Astrocyte (in vitro differentiated cells and primary cell): ENCODE measurements at regions not wholly inside any gene's neighbourhood (a gene's known extent, or its start where the extent isn't known, plus 50 kb on each side); places are given as distances from the start of the nearest gene placed in this dataset.

ENCODE experiments used
- DNase-seq: peaks from one replicate; pipeline ENCODE4 v3.0.0-alpha.2; 2010; ENCODE audit warnings: low read depth
- FAIRE-seq: peaks from 2 replicates; lab custom pipeline; 2011; peaks lifted over from hg19 to GRCh38; lab: Jason Lieb, UNC
- H2AFZ ChIP-seq: 2 replicates; pipeline ENCODE4 v1.6.0; 2012; ENCODE audit warnings: low read depth, low read length, inconsistent platforms
- H3K27ac ChIP-seq: 2 replicates; pipeline ENCODE4 v1.5.1; 2011; ENCODE audit warnings: low read depth, low read length, inconsistent platforms
- H3K27me3 ChIP-seq: 2 replicates; pipeline ENCODE4 v1.6.0; 2011; ENCODE audit warnings: low read length, inconsistent platforms; ENCODE audit not compliant: insufficient read depth
- H3K36me3 ChIP-seq: 2 replicates; pipeline ENCODE4 v1.5.1; 2011; ENCODE audit warnings: low read length, inconsistent platforms; ENCODE audit not compliant: insufficient read depth
- H3K4me1 ChIP-seq: 2 replicates; pipeline ENCODE4 v1.5.1; 2011; ENCODE audit warnings: low read length, inconsistent platforms; ENCODE audit not compliant: insufficient read depth
- H3K4me2 ChIP-seq: 2 replicates; pipeline ENCODE4 v1.6.0; 2012; ENCODE audit warnings: low read length, inconsistent platforms
- H3K4me3 ChIP-seq: 2 replicates; pipeline ENCODE4 v1.5.1; 2011; ENCODE audit warnings: low read depth, mild to moderate bottlenecking, low read length, inconsistent platforms; ENCODE audit not compliant: insufficient read depth
- H3K79me2 ChIP-seq: 2 replicates; pipeline ENCODE4 v1.6.0; 2012; ENCODE audit warnings: mild to moderate bottlenecking, low read length, inconsistent platforms; ENCODE audit not compliant: insufficient read depth
- H3K9ac ChIP-seq: 2 replicates; pipeline ENCODE4 v1.6.0; 2012; ENCODE audit warnings: mild to moderate bottlenecking, low read length, inconsistent platforms
- H3K9me3 ChIP-seq: 2 replicates; pipeline ENCODE4 v1.5.1; 2012; ENCODE audit warnings: low read depth, mild to moderate bottlenecking, low read length, inconsistent platforms; ENCODE audit not compliant: insufficient read depth
- H4K20me1 ChIP-seq: 2 replicates; pipeline ENCODE4 v1.6.0; 2012; ENCODE audit warnings: low read length, inconsistent platforms; ENCODE audit not compliant: insufficient read depth
- H3K27ac Mint-ChIP-seq: one replicate; pipeline ENCODE4 v1.8.0; 2021; ENCODE audit warnings: mild to moderate bottlenecking, mixed read lengths; ENCODE audit not compliant: unreplicated experiment
- H3K27me3 Mint-ChIP-seq: one replicate; pipeline ENCODE4 v1.8.0; 2021; ENCODE audit warnings: low read depth, mixed read lengths; ENCODE audit not compliant: unreplicated experiment
- H3K36me3 Mint-ChIP-seq: one replicate; pipeline ENCODE4 v1.8.0; 2021; ENCODE audit warnings: low read depth, mixed read lengths; ENCODE audit not compliant: unreplicated experiment
- H3K4me1 Mint-ChIP-seq: one replicate; pipeline ENCODE4 v1.8.0; 2021; ENCODE audit warnings: low read depth, mixed read lengths; ENCODE audit not compliant: unreplicated experiment
- H3K4me3 Mint-ChIP-seq: one replicate; pipeline ENCODE4 v1.8.0; 2021; ENCODE audit warnings: mild to moderate bottlenecking, moderate library complexity, mixed read lengths; ENCODE audit not compliant: unreplicated experiment
- H3K9me3 Mint-ChIP-seq: one replicate; pipeline ENCODE4 v1.8.0; 2021; ENCODE audit warnings: mild to moderate bottlenecking, mixed read lengths; ENCODE audit not compliant: unreplicated experiment
- EZH2 ChIP-seq: IDR thresholded peaks from 2 replicates; pipeline ENCODE4 v1.6.1; 2012; ENCODE audit warnings: mild to moderate bottlenecking, low read length, inconsistent platforms; ENCODE audit not compliant: insufficient read depth
- TF ChIP-seq, protein P1 (sequence below): IDR thresholded peaks from 2 replicates; pipeline ENCODE4 v1.5.1; 2011; ENCODE audit warnings: low read depth, mild to moderate bottlenecking, inconsistent platforms, low read length, moderate library complexity; ENCODE audit not compliant: insufficient read depth

- H3K36me3 ChIP-seq = no peaks in the 10 kb centered on the region
Measured at GRCh38 chr5:174355995-174356394, 310.5 kb downstream of the NSG2 start.

DNA sequence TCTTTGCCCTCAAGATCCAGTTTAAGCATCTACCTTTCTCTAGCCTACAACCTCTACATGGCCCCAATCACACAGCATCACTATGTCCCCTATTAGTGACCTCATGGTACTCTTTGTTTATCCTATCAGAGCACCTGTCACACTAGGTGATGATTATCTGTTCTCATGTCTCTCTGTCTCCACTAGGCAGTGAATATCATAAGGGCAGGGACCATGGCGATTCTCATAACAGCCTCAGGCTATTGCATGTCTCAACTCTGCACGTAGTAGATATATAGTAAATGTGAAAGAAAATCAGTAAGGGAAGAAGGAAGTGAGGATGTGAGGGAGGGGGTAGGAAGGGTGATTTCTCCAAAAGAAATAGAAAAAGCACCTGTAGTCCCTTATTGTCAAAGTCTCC is 311.0 kb downstream of the NSG2 start:
- H4K20me1 ChIP-seq = no peaks in the 10 kb centered on the region
- Mint-ChIP-seq H3K4me3 (no peak overlapping the region), H3K27ac (no peak overlapping the region), H3K9me3 (peaks cover 7% of the 10 kb centered on the region), H3K4me1 (peaks cover 3% of the 10 kb centered on the region), H3K27me3 (peaks cover 18% of the 10 kb centered on the region), H3K36me3 (no peaks in the 10 kb centered on the region)
- no peaks in the 10 kb centered on the region for H3K79me2 ChIP-seq
- H3K4me1 ChIP-seq = no peaks in the 10 kb centered on the region
- DNase-seq (no peak), FAIRE-seq (no peak)
- H3K9me3 ChIP-seq = no peaks in the 10 kb centered on the region
- no peak overlapping the region for H2AFZ ChIP-seq
- H3K36me3 ChIP-seq = no peaks in the 10 kb centered on the region
- H3K27ac ChIP-seq = no peak overlapping the region
- H3K4me3 ChIP-seq = no peak overlapping the region
- H3K9ac ChIP-seq = no peak overlapping the region
- no peak overlapping the region for H3K4me2 ChIP-seq
- H3K27me3 ChIP-seq = no peaks in the 10 kb centered on the region
- TF ChIP-seq, protein P1, sequence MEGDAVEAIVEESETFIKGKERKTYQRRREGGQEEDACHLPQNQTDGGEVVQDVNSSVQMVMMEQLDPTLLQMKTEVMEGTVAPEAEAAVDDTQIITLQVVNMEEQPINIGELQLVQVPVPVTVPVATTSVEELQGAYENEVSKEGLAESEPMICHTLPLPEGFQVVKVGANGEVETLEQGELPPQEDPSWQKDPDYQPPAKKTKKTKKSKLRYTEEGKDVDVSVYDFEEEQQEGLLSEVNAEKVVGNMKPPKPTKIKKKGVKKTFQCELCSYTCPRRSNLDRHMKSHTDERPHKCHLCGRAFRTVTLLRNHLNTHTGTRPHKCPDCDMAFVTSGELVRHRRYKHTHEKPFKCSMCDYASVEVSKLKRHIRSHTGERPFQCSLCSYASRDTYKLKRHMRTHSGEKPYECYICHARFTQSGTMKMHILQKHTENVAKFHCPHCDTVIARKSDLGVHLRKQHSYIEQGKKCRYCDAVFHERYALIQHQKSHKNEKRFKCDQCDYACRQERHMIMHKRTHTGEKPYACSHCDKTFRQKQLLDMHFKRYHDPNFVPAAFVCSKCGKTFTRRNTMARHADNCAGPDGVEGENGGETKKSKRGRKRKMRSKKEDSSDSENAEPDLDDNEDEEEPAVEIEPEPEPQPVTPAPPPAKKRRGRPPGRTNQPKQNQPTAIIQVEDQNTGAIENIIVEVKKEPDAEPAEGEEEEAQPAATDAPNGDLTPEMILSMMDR = no peak
- no peak for TF ChIP-seq EZH2

More at GRCh38 chr5:174355995-174356394, 310.5 kb downstream of the NSG2 start:
- DNase-seq = no peak
- Mint-ChIP-seq H3K4me3 (no peak overlapping the region), H3K36me3 (no peaks in the 10 kb centered on the region), H3K27ac (no peak overlapping the region), H3K9me3 (peaks cover 7% of the 10 kb centered on the region), H3K27me3 (peaks cover 21% of the 10 kb centered on the region), H3K4me1 (peaks cover 3% of the 10 kb centered on the region)
- no peak for FAIRE-seq
- no peaks in the 10 kb centered on the region for H3K9me3 ChIP-seq
- no peak overlapping the region for H3K27ac ChIP-seq
- no peaks in the 10 kb centered on the region for H3K79me2 ChIP-seq
- no peak overlapping the region for H3K4me2 ChIP-seq
- H3K4me1 ChIP-seq = no peaks in the 10 kb centered on the region
- no peaks in the 10 kb centered on the region for H4K20me1 ChIP-seq
- H3K27me3 ChIP-seq = no peaks in the 10 kb centered on the region
- H3K4me3 ChIP-seq = no peak overlapping the region
- no peak overlapping the region for H2AFZ ChIP-seq
- TF ChIP-seq, protein P1 = no peak
- no peak for TF ChIP-seq EZH2
- H3K9ac ChIP-seq = no peak overlapping the region

GRCh38 chr5:174358276-174358675 is 312.8 kb downstream of the NSG2 start:
- FAIRE-seq (no peak), DNase-seq (no peak)
- Histone ChIP-seq H3K36me3 (no peaks in the 10 kb centered on the region), H3K27ac (no peak overlapping the region), H3K4me2 (no peak overlapping the region), H3K9ac (no peak overlapping the region), H3K9me3 (no peaks in the 10 kb centered on the region), H3K27me3 (no peaks in the 10 kb centered on the region), H3K79me2 (no peaks in the 10 kb centered on the region), H3K4me1 (no peaks in the 10 kb centered on the region), H4K20me1 (no peaks in the 10 kb centered on the region), H3K4me3 (no peak overlapping the region), H2AFZ (no peak overlapping the region)
- no peak for TF ChIP-seq EZH2
- TF ChIP-seq, protein P1 = no peak
- Mint-ChIP-seq H3K4me1 (peaks cover 3% of the 10 kb centered on the region), H3K27ac (no peak overlapping the region), H3K27me3 (peaks cover 14% of the 10 kb centered on the region), H3K9me3 (peaks cover 7% of the 10 kb centered on the region), H3K4me3 (no peak overlapping the region), H3K36me3 (no peaks in the 10 kb centered on the region)
